ENCODE measurements at regions not wholly inside any gene's neighbourhood (a gene's known extent, or its start where the extent isn't known, plus 50 kb on each side); places are given as distances from the start of the nearest gene placed in this dataset.

DNA sequence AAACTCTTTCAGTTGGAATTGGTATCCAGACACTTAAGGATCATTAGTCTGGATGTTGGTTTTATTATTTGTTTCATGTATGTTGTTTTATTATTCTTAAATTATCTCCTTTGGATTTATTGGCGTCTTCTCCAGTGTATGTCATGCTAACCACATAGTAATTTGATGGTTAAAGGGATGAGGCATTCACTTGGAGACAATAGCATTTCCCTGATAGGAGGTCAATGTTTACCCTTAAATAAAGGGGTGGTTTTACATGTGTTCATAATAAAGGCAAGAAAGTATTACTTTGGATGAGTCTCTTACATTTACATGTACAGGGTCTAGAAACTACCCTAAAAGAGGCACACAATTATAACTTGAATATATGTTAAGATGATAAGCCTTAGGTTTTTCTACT, 51.2 kb upstream of the RNF144B start:
- no peak for DNase-seq

DNA sequence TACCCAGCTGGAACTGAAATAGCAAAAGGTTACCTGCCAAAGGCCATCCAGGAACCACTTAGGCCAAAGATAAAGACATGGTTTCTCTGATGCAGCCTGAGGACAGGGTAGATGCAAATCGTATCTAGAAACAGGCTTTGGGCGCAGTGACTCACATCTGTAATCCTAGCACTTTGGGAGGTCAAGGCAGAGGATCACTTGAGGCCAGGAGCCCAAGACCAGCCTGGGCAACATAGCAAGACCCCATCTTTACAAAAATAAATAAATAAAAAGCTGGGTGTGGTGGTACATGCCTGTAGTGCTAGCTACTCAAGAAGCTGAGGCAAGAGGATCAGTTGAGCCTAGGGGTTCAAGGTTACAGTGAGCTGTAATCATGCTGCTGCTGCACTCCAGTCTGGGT, 52.9 kb upstream of the RNF144B start:
- DNase-seq: no peak

DNA sequence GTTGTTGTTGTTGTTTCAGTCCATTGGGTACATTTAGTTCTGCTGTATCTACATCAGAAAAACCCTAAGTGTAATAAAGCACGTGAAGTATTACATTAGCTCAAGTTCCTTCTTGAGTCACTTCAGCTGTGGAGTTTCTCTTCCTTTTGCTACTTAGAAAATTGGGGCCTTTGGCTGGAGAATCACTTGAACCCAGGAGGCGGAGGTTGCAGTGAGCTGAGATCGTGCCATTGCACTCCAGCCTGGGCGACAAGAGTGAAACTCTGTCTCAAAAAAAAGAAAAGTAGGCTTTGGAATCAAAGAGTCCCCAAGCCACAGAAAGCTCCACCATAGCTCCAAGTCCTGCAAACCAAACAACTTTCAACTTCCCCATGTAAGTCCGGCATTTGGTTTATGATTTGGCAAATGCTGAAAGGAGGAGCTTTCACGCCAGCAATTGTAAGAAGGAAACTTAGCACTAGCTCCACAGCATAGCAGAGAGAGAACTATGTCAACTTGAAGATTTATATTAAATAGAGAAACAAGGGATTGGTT, 56.5 kb upstream of the RNF144B start:
- peak; percentile 92 for DNase-seq

DNA sequence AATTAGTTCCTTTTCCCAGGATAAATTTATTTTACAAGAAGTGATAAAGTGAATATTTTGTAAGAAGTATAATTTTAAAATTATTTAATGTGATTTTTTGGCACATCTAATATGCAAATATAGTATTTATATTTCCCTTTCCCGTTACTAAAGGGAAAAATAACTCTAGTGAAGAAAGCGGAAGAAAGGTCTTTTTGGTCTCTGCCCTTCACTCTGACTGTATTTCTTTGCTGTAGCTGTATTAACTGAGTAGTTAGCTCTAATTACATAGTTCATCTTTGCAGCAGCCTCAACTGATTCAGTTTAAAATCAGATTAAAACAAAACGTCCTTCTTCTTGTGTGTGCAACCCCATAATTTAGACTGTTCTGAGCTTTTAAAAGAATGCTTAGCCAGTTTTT, 57.4 kb upstream of the RNF144B start:
- DNase-seq: peak; percentile 72

DNA sequence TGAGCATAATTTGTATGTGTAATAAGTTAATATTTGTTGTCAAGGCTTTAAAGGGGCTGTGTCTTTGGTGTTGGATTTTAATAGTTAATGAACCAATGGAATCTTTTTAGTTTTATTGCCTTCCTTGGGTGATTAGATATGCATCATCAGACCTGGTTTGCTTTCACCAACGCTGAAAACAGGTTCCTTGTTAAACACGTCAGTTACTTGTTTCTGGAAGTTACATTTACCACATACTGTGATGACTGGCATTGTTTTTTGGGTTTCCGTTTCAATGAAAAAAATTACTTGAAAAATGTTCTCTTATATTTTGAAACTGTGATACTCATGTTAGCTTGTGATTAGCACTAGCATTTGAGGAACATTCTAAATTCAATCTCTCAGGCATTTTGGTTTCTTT, 58.6 kb upstream of the RNF144B start:
- peak; percentile 90 for DNase-seq

DNA sequence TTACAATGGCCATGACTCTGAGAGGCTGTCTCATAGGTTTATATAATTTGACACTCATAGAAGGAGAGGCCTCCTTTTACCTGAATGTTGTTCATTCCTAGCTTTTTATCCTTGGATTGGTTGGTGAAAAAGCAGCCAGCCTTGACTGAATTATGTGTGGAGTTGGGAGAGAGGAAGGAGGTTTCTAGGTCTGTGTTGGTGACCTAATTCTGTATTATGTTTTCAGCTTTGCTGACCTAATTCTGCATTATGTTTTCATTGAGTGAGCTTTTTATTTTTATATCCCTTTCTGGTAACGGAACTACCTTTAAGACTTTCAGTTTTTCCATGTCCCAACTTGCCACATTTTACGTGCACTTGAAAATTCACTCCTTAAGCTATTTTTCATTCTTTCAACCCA, 59.1 kb upstream of the RNF144B start:
- DNase-seq: peak; percentile 65

DNA sequence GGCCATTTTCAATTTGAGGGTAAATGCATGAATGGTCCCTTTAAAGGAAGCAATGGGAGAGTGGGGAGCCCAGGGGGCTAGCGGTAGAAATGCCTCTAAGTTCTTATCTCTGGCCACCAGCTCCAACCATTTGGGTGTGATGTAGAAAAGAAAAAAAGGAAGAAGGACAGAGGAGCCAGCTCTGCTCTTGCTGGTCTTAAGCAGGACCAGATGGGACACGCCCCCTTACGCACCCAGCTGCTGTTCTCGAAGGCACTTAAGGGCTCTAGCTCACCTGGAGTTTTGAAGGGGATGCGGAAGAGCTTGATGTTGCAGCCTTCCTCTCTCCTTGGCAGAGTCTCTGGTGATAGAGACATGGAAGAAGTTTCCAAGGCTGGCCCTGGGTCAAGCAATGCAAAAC, 59.5 kb upstream of the RNF144B start:
- peak; percentile 34 for DNase-seq

DNA sequence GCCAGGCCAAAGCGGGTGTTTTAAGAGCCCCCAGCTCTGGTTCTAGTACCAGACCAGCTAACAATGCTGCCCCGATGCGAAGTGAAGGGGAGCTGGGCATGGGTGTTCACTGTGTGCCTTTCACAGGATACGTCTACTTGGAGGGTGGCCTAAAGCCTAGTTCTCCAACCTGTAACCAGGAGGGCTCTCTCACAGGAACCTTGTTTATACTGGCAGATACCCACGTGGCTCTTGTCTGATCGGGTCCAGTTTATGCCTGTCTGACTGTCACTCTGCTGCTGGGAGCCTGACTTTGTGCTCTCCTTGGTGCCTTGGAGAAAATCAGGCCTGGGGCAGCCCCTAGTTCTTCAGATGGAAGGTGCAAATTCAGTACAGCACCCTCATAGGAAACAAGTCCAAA, 60.2 kb upstream of the RNF144B start:
- no peak for DNase-seq

DNA sequence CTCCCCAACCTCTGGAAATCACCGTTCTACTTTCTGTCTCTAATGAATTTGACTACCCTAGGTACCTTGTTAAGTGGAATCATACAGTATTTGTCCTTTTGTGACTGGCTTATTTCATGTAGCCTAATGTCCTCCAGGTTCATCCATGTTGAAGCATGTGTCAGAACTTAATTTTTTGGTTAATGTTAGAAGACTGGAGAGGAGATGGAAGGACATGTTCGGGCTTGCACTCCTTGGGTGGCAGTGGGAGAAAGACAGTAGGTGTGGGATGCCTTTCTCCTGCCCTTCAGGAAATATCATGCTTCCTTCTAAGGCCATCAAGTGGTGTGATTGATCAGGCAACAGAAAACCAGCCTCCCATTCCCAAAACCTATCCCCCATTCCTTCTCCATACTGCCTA, 61.1 kb upstream of the RNF144B start:
- DNase-seq: no peak

DNA sequence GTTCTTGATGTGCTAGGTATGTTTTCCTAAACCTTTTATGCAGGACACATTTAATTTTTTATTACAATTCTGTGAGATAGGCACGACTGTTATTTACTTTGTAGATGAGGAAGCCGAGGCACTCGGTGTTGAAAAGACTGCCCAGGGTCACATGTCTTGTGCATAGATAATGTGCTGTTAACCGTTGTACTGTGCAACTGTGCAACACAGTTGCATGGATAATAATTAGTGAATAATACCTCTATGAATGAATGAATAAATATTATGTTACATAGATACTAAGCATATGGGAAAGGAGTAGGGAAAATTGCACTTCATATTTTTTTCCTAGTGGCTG, 60.3 kb upstream of the DEK start:
- peak; percentile 32 for DNase-seq

DNA sequence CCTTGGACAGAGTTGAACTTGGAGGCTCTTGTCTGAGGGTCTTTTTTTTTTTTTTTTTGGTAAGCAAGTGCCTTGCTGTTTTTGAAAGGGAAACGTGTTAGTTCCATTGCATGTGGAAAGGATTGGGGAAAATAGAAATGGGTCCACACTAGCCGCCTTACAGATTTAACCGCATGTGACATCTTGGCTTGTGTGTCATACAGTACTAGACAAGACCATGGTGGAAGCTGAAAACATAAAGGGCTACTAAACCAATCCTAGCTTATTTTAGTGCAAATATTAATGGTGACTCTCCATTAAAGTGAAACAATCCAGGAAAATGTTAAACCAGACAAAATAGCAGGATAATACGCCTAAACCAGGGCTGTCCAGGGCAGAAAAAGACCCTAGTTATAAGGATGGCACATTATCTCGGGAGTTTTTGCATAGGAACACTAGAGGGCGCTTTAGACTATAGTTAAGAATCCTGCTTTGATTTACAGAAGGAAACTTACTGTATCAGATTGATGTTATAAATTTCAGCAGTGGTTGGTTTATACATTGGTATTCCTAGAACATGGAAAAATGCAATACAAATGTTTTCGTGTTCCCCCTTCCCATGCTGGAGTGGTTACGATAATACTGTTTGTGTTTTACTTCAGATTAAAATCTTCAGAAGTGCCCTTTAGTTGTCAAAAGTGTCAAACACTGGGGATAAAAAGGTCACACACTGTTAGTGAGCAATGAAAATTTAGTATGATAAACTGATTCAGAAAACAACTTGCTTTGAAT, 59.8 kb upstream of the DEK start:
- peak; percentile 84 for DNase-seq

DNA sequence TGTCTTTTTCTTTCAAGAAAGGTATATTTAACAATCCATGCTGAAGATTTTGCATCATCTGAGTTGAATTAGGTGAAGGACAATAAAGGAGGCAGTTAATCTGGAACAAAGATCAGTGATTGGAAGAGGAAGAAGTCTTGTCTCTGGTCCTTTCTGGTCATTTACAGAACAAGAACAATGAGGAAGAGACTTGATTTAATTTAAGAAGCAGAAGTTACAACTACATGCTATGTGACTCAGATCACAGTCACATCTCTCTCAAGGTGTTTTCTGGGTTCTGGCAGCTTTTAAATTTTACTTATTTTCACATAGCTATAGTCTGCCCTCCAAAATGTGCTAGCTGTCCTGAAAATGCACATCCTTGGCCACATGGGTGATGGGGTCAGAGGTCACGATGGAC, 53.5 kb upstream of the DEK start:
- peak; percentile 40 for DNase-seq

DNA sequence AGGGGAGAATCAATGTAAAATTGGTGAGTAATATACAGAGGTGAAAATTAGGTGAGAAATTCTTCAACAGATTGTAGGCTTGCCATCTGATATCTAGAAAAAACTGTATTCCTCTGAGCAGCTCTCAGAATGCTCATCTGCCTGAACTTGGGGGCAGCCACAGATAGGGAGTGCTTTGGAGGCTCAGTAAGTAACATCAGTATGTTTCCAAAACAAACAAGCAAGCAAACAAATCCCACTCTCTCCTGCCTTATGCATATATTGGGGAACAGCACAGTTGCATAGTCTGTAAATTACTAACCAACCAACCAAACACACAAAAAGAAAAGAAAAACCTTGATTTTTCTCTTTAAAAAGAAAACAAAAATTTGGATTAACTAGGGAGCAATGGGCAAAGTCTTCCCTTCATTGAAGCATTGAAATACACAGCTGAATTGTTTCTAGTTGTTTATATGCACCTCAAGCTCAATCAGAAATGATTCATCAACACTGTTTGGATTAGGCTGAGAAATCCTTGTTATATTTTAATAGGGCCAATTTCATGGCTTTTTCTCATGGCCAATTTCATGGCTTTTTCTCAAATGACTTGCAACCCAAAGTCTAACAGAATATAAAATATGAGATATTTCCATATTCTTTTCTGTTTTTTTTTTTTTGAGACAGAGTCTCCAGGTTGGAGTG, 50.1 kb upstream of the DEK start:
- no peak for DNase-seq
